Hepatocyte (in vitro differentiated cells): ENCODE measurements at regions not wholly inside any gene's neighbourhood (a gene's known extent, or its start where the extent isn't known, plus 50 kb on each side); places are given as distances from the start of the nearest gene placed in this dataset.

Experiments used
- EZH2 ChIP-seq: fragments of 200-600 bp; sonication (generic); IDR thresholded peaks from 2 replicates; pipeline ENCODE4 v1.6.1; 2016; ENCODE audit warnings: antibody characterized with exemption, mild to moderate bottlenecking, borderline replicate concordance
- TF ChIP-seq, protein P1 (sequence below): fragments of 200-600 bp; sonication (generic); IDR thresholded peaks from 2 replicates; pipeline ENCODE4 v1.5.1; 2016; ENCODE audit warnings: antibody characterized with exemption, mild to moderate bottlenecking; ENCODE audit not compliant: poor library complexity

DNA sequence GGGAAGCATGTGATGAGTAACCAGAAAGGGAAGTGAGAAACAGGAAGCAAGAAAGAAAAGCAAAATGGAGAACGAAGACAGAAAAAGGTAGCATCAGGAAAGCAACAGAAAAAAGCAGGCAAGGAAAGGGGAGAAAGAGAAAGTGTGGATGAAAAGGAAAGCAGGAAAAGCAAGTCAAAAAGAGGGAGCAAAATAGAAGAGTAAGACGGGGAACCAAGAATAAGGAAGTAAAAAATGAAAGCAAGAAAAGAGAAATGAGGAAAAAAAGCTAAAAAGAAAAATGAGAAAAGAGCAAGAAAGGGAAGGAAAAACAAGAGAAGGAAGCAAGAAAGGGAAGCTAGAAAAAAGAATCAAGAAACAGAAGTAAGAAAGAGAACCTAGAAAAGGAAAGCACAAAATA is 242.3 kb upstream of the NCKAP5 start:
- TF ChIP-seq, protein P1, sequence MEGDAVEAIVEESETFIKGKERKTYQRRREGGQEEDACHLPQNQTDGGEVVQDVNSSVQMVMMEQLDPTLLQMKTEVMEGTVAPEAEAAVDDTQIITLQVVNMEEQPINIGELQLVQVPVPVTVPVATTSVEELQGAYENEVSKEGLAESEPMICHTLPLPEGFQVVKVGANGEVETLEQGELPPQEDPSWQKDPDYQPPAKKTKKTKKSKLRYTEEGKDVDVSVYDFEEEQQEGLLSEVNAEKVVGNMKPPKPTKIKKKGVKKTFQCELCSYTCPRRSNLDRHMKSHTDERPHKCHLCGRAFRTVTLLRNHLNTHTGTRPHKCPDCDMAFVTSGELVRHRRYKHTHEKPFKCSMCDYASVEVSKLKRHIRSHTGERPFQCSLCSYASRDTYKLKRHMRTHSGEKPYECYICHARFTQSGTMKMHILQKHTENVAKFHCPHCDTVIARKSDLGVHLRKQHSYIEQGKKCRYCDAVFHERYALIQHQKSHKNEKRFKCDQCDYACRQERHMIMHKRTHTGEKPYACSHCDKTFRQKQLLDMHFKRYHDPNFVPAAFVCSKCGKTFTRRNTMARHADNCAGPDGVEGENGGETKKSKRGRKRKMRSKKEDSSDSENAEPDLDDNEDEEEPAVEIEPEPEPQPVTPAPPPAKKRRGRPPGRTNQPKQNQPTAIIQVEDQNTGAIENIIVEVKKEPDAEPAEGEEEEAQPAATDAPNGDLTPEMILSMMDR, result no peak
- TF ChIP-seq EZH2, result no peak
